ENCODE measurements at regions not wholly inside any gene's neighbourhood (a gene's known extent, or its start where the extent isn't known, plus 50 kb on each side); places are given as distances from the start of the nearest gene placed in this dataset.

- H3K9me3 ChIP-seq (ENCODE audit: low read length) = no peaks in the 10 kb centered on the region
- no peaks in the 10 kb centered on the region for H4K20me1 ChIP-seq (ENCODE audit: insufficient read depth, low read length)
- H3K27me3 ChIP-seq (ENCODE audit: insufficient read depth, low read length) = no peaks in the 10 kb centered on the region
- no peak overlapping the region for H2AFZ ChIP-seq (ENCODE audit: low read length)
- H3K4me3 ChIP-seq (ENCODE audit: low read depth, low read length, poor library complexity, severe bottlenecking) = no peak overlapping the region
- TF ChIP-seq, protein P1, sequence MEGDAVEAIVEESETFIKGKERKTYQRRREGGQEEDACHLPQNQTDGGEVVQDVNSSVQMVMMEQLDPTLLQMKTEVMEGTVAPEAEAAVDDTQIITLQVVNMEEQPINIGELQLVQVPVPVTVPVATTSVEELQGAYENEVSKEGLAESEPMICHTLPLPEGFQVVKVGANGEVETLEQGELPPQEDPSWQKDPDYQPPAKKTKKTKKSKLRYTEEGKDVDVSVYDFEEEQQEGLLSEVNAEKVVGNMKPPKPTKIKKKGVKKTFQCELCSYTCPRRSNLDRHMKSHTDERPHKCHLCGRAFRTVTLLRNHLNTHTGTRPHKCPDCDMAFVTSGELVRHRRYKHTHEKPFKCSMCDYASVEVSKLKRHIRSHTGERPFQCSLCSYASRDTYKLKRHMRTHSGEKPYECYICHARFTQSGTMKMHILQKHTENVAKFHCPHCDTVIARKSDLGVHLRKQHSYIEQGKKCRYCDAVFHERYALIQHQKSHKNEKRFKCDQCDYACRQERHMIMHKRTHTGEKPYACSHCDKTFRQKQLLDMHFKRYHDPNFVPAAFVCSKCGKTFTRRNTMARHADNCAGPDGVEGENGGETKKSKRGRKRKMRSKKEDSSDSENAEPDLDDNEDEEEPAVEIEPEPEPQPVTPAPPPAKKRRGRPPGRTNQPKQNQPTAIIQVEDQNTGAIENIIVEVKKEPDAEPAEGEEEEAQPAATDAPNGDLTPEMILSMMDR (IDR thresholded peaks at IDR 0.05; ENCODE audit: low read length) = no peak
- TF ChIP-seq EZH2 (IDR thresholded peaks at IDR 0.05; ENCODE audit: borderline replicate concordance, low read length) = no peak
- H3K9me2 ChIP-seq (ENCODE audit: low read depth, low read length) = no peaks in the 10 kb centered on the region
- H3K9ac ChIP-seq (ENCODE audit: low read length) = no peak overlapping the region
- no peaks in the 10 kb centered on the region for H3K36me3 ChIP-seq (ENCODE audit: insufficient read depth, low read length)
- H3K27ac ChIP-seq (ENCODE audit: low read depth, low read length, poor library complexity, severe bottlenecking) = no peak overlapping the region
- no peaks in the 10 kb centered on the region for H3K79me2 ChIP-seq (ENCODE audit: insufficient read depth, low read length)
- H3K4me1 ChIP-seq (ENCODE audit: insufficient read depth, low read length, severe bottlenecking) = no peaks in the 10 kb centered on the region
- no peaks in the 10 kb centered on the region for H3F3A ChIP-seq (ENCODE audit: insufficient read depth, low read length)
- H3K4me2 ChIP-seq (ENCODE audit: low read length) = no peak overlapping the region
Measured at GRCh38 chr10:3324612-3325038, 152.0 kb upstream of the PITRM1 start.

GRCh38 chr10:3323865-3324498, 151.4 kb upstream of the PITRM1 start:
- Histone ChIP-seq H4K20me1 (ENCODE audit: insufficient read depth, low read length) (no peaks in the 10 kb centered on the region), H3K4me3 (ENCODE audit: low read depth, low read length, poor library complexity, severe bottlenecking) (no peak overlapping the region), H3K27me3 (ENCODE audit: insufficient read depth, low read length) (no peaks in the 10 kb centered on the region), H3K79me2 (ENCODE audit: insufficient read depth, low read length) (no peaks in the 10 kb centered on the region), H3K36me3 (ENCODE audit: insufficient read depth, low read length) (no peaks in the 10 kb centered on the region), H3K9me3 (ENCODE audit: low read length) (no peaks in the 10 kb centered on the region), H3F3A (ENCODE audit: insufficient read depth, low read length) (no peaks in the 10 kb centered on the region), H3K9ac (ENCODE audit: low read length) (no peak overlapping the region), H2AFZ (ENCODE audit: low read length) (no peak overlapping the region), H3K4me1 (ENCODE audit: insufficient read depth, low read length, severe bottlenecking) (no peaks in the 10 kb centered on the region), H3K4me2 (ENCODE audit: low read length) (no peak overlapping the region), H3K9me2 (ENCODE audit: low read depth, low read length) (no peaks in the 10 kb centered on the region), H3K27ac (ENCODE audit: low read depth, low read length, poor library complexity, severe bottlenecking) (no peak overlapping the region)
- no peak for TF ChIP-seq EZH2 (IDR thresholded peaks at IDR 0.05; ENCODE audit: borderline replicate concordance, low read length)
- TF ChIP-seq, protein P1 (IDR thresholded peaks at IDR 0.05; ENCODE audit: low read length) = no peak

DNA sequence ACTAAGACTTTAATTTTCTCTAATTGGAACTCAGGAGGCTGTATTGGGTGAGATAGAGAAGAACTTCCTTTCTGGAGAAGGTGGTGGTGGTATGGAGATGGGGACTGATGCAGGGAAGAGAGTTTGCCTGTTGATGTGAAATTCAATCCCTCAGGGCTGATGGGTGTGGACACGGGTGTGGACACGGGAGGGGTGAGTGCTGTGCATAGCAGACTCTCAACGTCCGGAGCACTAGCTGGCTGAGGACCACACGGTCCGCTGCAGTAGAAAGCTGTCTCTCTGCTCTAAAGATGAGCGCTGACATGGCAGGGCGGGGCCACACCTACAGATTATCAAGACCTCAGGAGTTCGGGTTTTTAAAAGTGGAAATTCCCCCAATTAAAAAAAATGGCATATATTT, 148.5 kb upstream of the PITRM1 start:
- H3K36me3 ChIP-seq (ENCODE audit: insufficient read depth, low read length) = no peaks in the 10 kb centered on the region
- no peak overlapping the region for H2AFZ ChIP-seq (ENCODE audit: low read length)
- H3K9me2 ChIP-seq (ENCODE audit: low read depth, low read length) = no peaks in the 10 kb centered on the region
- no peak overlapping the region for H3K4me2 ChIP-seq (ENCODE audit: low read length)
- no peaks in the 10 kb centered on the region for H4K20me1 ChIP-seq (ENCODE audit: insufficient read depth, low read length)
- H3K4me1 ChIP-seq (ENCODE audit: insufficient read depth, low read length, severe bottlenecking) = no peaks in the 10 kb centered on the region
- H3K4me3 ChIP-seq (ENCODE audit: low read depth, low read length, poor library complexity, severe bottlenecking) = no peak overlapping the region
- H3K27ac ChIP-seq (ENCODE audit: low read depth, low read length, poor library complexity, severe bottlenecking) = no peak overlapping the region
- H3K9ac ChIP-seq (ENCODE audit: low read length) = no peak overlapping the region
- H3K79me2 ChIP-seq (ENCODE audit: insufficient read depth, low read length) = no peaks in the 10 kb centered on the region
- no peaks in the 10 kb centered on the region for H3K27me3 ChIP-seq (ENCODE audit: insufficient read depth, low read length)
- no peaks in the 10 kb centered on the region for H3F3A ChIP-seq (ENCODE audit: insufficient read depth, low read length)
- no peak for TF ChIP-seq EZH2 (IDR thresholded peaks at IDR 0.05; ENCODE audit: borderline replicate concordance, low read length)
- TF ChIP-seq, protein P1 (IDR thresholded peaks at IDR 0.05; ENCODE audit: low read length) = no peak
- no peaks in the 10 kb centered on the region for H3K9me3 ChIP-seq (ENCODE audit: low read length)
